ENCODE measurements at regions not wholly inside any gene's neighbourhood (a gene's known extent, or its start where the extent isn't known, plus 50 kb on each side); places are given as distances from the start of the nearest gene placed in this dataset.

GRCh38 chr1:228867951-228868730 is 132.9 kb downstream of the RHOU start:
- no peak for DNase-seq (ENCODE audit: low read depth, low spot score)

- DNase-seq (ENCODE audit: low read depth, low spot score) = no peak
Measured at GRCh38 chr1:228868731-228869024, 133.4 kb downstream of the RHOU start.

GRCh38 chr1:228869312-228869824 is 134.1 kb downstream of the RHOU start:
- DNase-seq (ENCODE audit: low read depth, low spot score) = no peak

- DNase-seq (ENCODE audit: low read depth, low spot score) = no peak
Measured at GRCh38 chr1:228870041-228870713, 134.9 kb downstream of the RHOU start.

- DNase-seq (ENCODE audit: low read depth, low spot score) = no peak
Measured at GRCh38 chr1:228871314-228872061, 136.2 kb downstream of the RHOU start.

GRCh38 chr1:228872080-228872479 is 136.8 kb downstream of the RHOU start:
- DNase-seq (ENCODE audit: low read depth, low spot score) = no peak

- DNase-seq (ENCODE audit: low read depth, low spot score) = no peak
Measured at GRCh38 chr1:228873709-228874108, 138.4 kb downstream of the RHOU start.

- no peak for DNase-seq (ENCODE audit: low read depth, low spot score)
Measured at GRCh38 chr1:228875741-228876140, 140.5 kb downstream of the RHOU start.

GRCh38 chr1:228876187-228876586 is 140.9 kb downstream of the RHOU start:
- no peak for DNase-seq (ENCODE audit: low read depth, low spot score)

GRCh38 chr1:228879164-228879563 is 143.9 kb downstream of the RHOU start:
- no peak for DNase-seq (ENCODE audit: low read depth, low spot score)

- no peak for DNase-seq (ENCODE audit: low read depth, low spot score)
Measured at GRCh38 chr1:228882041-228882770, 146.9 kb downstream of the RHOU start.

- no peak for DNase-seq (ENCODE audit: low read depth, low spot score)
Measured at GRCh38 chr1:228882771-228883450, 147.6 kb downstream of the RHOU start.

GRCh38 chr1:228883535-228883934 is 148.3 kb downstream of the RHOU start:
- no peak for DNase-seq (ENCODE audit: low read depth, low spot score)

- no peak for DNase-seq (ENCODE audit: low read depth, low spot score)
Measured at GRCh38 chr1:228884196-228884595, 148.9 kb downstream of the RHOU start.

- DNase-seq (ENCODE audit: low read depth, low spot score) = no peak
Measured at GRCh38 chr1:228884615-228885566, 149.6 kb downstream of the RHOU start.

- no peak for DNase-seq (ENCODE audit: low read depth, low spot score)
Measured at GRCh38 chr1:228885845-228886244, 150.6 kb downstream of the RHOU start.

GRCh38 chr1:228887101-228887500 is 151.8 kb downstream of the RHOU start:
- DNase-seq (ENCODE audit: low read depth, low spot score) = no peak

GRCh38 chr1:228887960-228888359 is 152.7 kb downstream of the RHOU start:
- DNase-seq (ENCODE audit: low read depth, low spot score) = no peak

- DNase-seq (ENCODE audit: low read depth, low spot score) = no peak
Measured at GRCh38 chr1:228889289-228889688, 154.0 kb downstream of the RHOU start.
